IMR-90 (cell line): ENCODE measurements at regions not wholly inside any gene's neighbourhood (a gene's known extent, or its start where the extent isn't known, plus 50 kb on each side); places are given as distances from the start of the nearest gene placed in this dataset.

ENCODE experiments used
- ATAC-seq: fragments of 200-7000 bp; cut with Tn5 transposase; 2 replicates; pipeline ENCODE4 v1.9.1; 2020; ENCODE audit warnings: low read depth, mild to moderate bottlenecking, moderate library complexity
- BruUV-seq: library from RNA; stranded (reverse); fragments of 400-500 nt; replicated peaks from 2 replicates; lab custom pipeline; 2021; lab: Mats Ljungman, UMichigan
- CTCF ChIA-PET: fragments of 300-600 bp; formaldehyde crosslinking; extraction: SDS; loops from one replicate; lab custom pipeline; 2021; ENCODE audit warnings: antibody characterized with exemption; lab: Yijun Ruan, JAX
- POLR2A ChIA-PET: fragments of 300-600 bp; sonication (Branson Sonifier 250); formaldehyde crosslinking; loops from one replicate; lab custom pipeline; 2022; ENCODE audit warnings: antibody characterized with exemption; ENCODE audit not compliant: unreplicated experiment; lab: Charles Lee
- DNase-seq: peaks from one replicate; pipeline ENCODE4 v3.0.0; 2013
- H2AFZ ChIP-seq: replicated peaks from 2 replicates; pipeline ENCODE3; 2013; ENCODE audit warnings: low read length, mild to moderate bottlenecking; ENCODE audit not compliant: poor library complexity
- H2AK5ac ChIP-seq: 2 replicates; pipeline ENCODE4 v1.6.1; 2013; ENCODE audit warnings: low read depth, low read length, inconsistent platforms
- H2AK9ac ChIP-seq: replicated peaks from 2 replicates; pipeline ENCODE3; 2013; ENCODE audit warnings: mild to moderate bottlenecking, low read depth, low read length, moderate library complexity; ENCODE audit not compliant: poor library complexity
- H2BK120ac ChIP-seq: 2 replicates; pipeline ENCODE4 v1.6.1; 2013; ENCODE audit warnings: low read depth, low read length, inconsistent platforms
- H2BK15ac ChIP-seq: 3 replicates; pipeline ENCODE4 v1.6.1; 2013; ENCODE audit warnings: low read depth, low read length, inconsistent platforms
- H2BK20ac ChIP-seq: 2 replicates; pipeline ENCODE4 v1.6.1; 2013; ENCODE audit warnings: low read depth, mild to moderate bottlenecking, inconsistent platforms, low read length, moderate library complexity
- H2BK5ac ChIP-seq: 2 replicates; pipeline ENCODE4 v1.6.1; 2013; ENCODE audit warnings: mild to moderate bottlenecking, low read depth, low read length, inconsistent platforms; ENCODE audit not compliant: poor library complexity, severe bottlenecking
- H3K14ac ChIP-seq: replicated peaks from 2 replicates; pipeline ENCODE4 v1.6.1; 2013; ENCODE audit warnings: low read depth, low read length, inconsistent platforms
- H3K18ac ChIP-seq: 2 replicates; pipeline ENCODE4 v1.6.1; 2013; ENCODE audit warnings: low read depth, low read length, control low read depth
- H3K23ac ChIP-seq: 2 replicates; pipeline ENCODE4 v1.6.1; 2013; ENCODE audit warnings: low read depth, low read length, inconsistent platforms
- H3K27ac ChIP-seq: 2 replicates; pipeline ENCODE4 v1.5.1; 2013; ENCODE audit warnings: mild to moderate bottlenecking, control low read depth, low read length; ENCODE audit not compliant: insufficient read depth
- H3K27me3 ChIP-seq: 2 replicates; pipeline ENCODE4 v1.6.1; 2013; ENCODE audit warnings: low read length; ENCODE audit not compliant: control insufficient read depth, insufficient read depth
- H3K36me3 ChIP-seq: 2 replicates; pipeline ENCODE4 v1.6.1; 2013; ENCODE audit warnings: low read length, mixed read lengths; ENCODE audit not compliant: control insufficient read depth, insufficient read depth
- H3K4ac ChIP-seq: 2 replicates; pipeline ENCODE4 v1.6.1; 2013; ENCODE audit warnings: low read depth, low read length, inconsistent platforms
- H3K4me1 ChIP-seq: 2 replicates; pipeline ENCODE4 v1.6.1; 2013; ENCODE audit warnings: low read length, mixed read lengths; ENCODE audit not compliant: control insufficient read depth, insufficient read depth
- H3K4me2 ChIP-seq: 2 replicates; pipeline ENCODE4 v1.6.1; 2013; ENCODE audit warnings: low read depth, mild to moderate bottlenecking, control low read depth, low read length, moderate library complexity
- H3K4me3 ChIP-seq: 2 replicates; pipeline ENCODE4 v1.5.1; 2013; ENCODE audit warnings: low read depth, mild to moderate bottlenecking, control low read depth, low read length, moderate library complexity; ENCODE audit not compliant: insufficient read depth
- H3K56ac ChIP-seq: 2 replicates; pipeline ENCODE4 v1.6.1; 2013; ENCODE audit warnings: low read length, inconsistent platforms; ENCODE audit not compliant: insufficient read depth; ENCODE audit errors: extremely low read depth
- H3K79me1 ChIP-seq, 2 experiments: 2 replicates each; pipeline ENCODE4 v1.6.1; 2013; ENCODE audit warnings: low read length in 2 of 2, inconsistent platforms in 1 of 2, low read depth in 1 of 2
- H3K9ac ChIP-seq: 2 replicates; pipeline ENCODE4 v1.6.1; 2013; ENCODE audit warnings: low read depth, low read length, control low read depth
- H3K9me1 ChIP-seq: 2 replicates; pipeline ENCODE4 v1.6.1; 2013; ENCODE audit warnings: low read length, inconsistent platforms; ENCODE audit not compliant: insufficient read depth
- H3K9me3 ChIP-seq: 2 replicates; pipeline ENCODE4 v1.6.1; 2013; ENCODE audit warnings: low read length; ENCODE audit not compliant: control insufficient read depth, insufficient read depth
- H4K20me1 ChIP-seq: 2 replicates; pipeline ENCODE4 v1.6.1; 2013; ENCODE audit warnings: low read length, inconsistent platforms; ENCODE audit not compliant: insufficient read depth
- H4K5ac ChIP-seq: 2 replicates; pipeline ENCODE4 v1.6.1; 2013; ENCODE audit warnings: mild to moderate bottlenecking, low read depth, low read length, control low read depth
- H4K8ac ChIP-seq, 2 experiments: 2 replicates each; pipeline ENCODE4 v1.6.1; 2013; ENCODE audit warnings: low read depth in 2 of 2, low read length in 2 of 2, control low read depth in 1 of 2, inconsistent platforms in 1 of 2
- H4K91ac ChIP-seq: 2 replicates; pipeline ENCODE4 v1.6.1; 2013; ENCODE audit warnings: low read depth, low read length, inconsistent platforms; ENCODE audit not compliant: insufficient read depth
- BHLHE40 ChIP-seq: fragments of 150-350 bp; IDR thresholded peaks from 2 replicates; pipeline ENCODE4 v1.6.1; 2016; ENCODE audit warnings: mild to moderate bottlenecking, low read depth, low read length
- CEBPB ChIP-seq: IDR thresholded peaks from 2 replicates; pipeline ENCODE4 v1.6.1; 2012; ENCODE audit warnings: low read depth, low read length, improper control_type of control experiment
- CHD1 ChIP-seq: IDR thresholded peaks from 2 replicates; pipeline ENCODE4 v1.6.1; 2012; ENCODE audit warnings: low read depth, low read length, improper control_type of control experiment
- CTCF ChIP-seq: conservative IDR thresholded peaks from 2 replicates; pipeline ENCODE4 v1.5.1; 2012; ENCODE audit warnings: mild to moderate bottlenecking, low read depth, low read length, improper control_type of control experiment
- ELK1 ChIP-seq: fragments of 150-350 bp; IDR thresholded peaks from 2 replicates; pipeline ENCODE4 v1.6.1; 2016; ENCODE audit warnings: low read depth, mild to moderate bottlenecking, low read length, moderate library complexity, borderline replicate concordance
- FOS ChIP-seq: fragments of 150-350 bp; IDR thresholded peaks from 2 replicates; pipeline ENCODE4 v1.6.1; 2016; ENCODE audit warnings: low read depth, low read length
- MAFK ChIP-seq: IDR thresholded peaks from 2 replicates; pipeline ENCODE4 v1.6.1; 2012; ENCODE audit warnings: low read depth, low read length, improper control_type of control experiment
- MAZ ChIP-seq: IDR thresholded peaks from 2 replicates; pipeline ENCODE4 v1.6.1; 2012; ENCODE audit warnings: low read depth, mild to moderate bottlenecking, low read length, improper control_type of control experiment, moderate library complexity, borderline replicate concordance
- MXI1 ChIP-seq: IDR thresholded peaks from 2 replicates; pipeline ENCODE4 v1.6.1; 2012; ENCODE audit warnings: low read depth, mild to moderate bottlenecking, low read length, moderate library complexity, borderline replicate concordance
- NFE2L2 ChIP-seq: fragments of 150-350 bp; IDR thresholded peaks from 2 replicates; pipeline ENCODE4 v1.6.1; 2016; ENCODE audit warnings: low read depth, mild to moderate bottlenecking, low read length
- POLR2A ChIP-seq: IDR thresholded peaks from 2 replicates; pipeline ENCODE4 v1.6.1; 2012; ENCODE audit warnings: mild to moderate bottlenecking, low read depth, low read length
- RAD21 ChIP-seq: IDR thresholded peaks from 2 replicates; pipeline ENCODE4 v1.6.1; 2012; ENCODE audit warnings: low read length, improper control_type of control experiment
- RCOR1 ChIP-seq: IDR thresholded peaks from 2 replicates; pipeline ENCODE4 v1.6.1; 2012; ENCODE audit warnings: mild to moderate bottlenecking, low read length, improper control_type of control experiment; ENCODE audit not compliant: insufficient replicate concordance
- RFX5 ChIP-seq: IDR thresholded peaks from 2 replicates; pipeline ENCODE4 v1.8.0; 2012; ENCODE audit warnings: low read depth, mild to moderate bottlenecking, low read length, moderate library complexity
- SMC3 ChIP-seq: fragments of 150-350 bp; IDR thresholded peaks from 2 replicates; pipeline ENCODE4 v1.6.1; 2016; ENCODE audit warnings: low read depth, mild to moderate bottlenecking, antibody characterized with exemption, low read length, moderate library complexity
- USF2 ChIP-seq: fragments of 150-350 bp; IDR thresholded peaks from 2 replicates; pipeline ENCODE4 v1.6.1; 2017; ENCODE audit warnings: mild to moderate bottlenecking, antibody characterized with exemption, low read length, low read depth
- WGBS, 2 experiments: methylation state at CpG; one replicate each; pipeline versions ENCODE4 v1.1.5 to v1.1.7; 2013; ENCODE audit warnings: missing lambda C conversion rate in 2 of 2; ENCODE audit not compliant: insufficient read length in 1 of 2; ENCODE audit errors: extremely low coverage in 2 of 2; 5-methylcytosine and 5-hydroxymethylcytosine counted together
- dilution Hi-C: fragments of 300-500 bp; cut with HindIII; formaldehyde crosslinking; loops from one replicate; pipeline ENCODE4 v1.14.3; 2018; ENCODE audit warnings: low sequenced_read_pairs; ENCODE audit not compliant: unreplicated experiment
- in situ Hi-C: fragments of 300-500 bp; cut with MboI; formaldehyde crosslinking; loops from 3 replicates; pipeline ENCODE4 v1.14.3; 2019; ENCODE audit warnings: low sequenced_read_pairs, inconsistent platforms, mixed read lengths
- intact Hi-C: fragments of 100-400 bp; cut with micrococcal nuclease; formaldehyde crosslinking; loops from 2 replicates; pipeline ENCODE4 v1.10.0; 2022

- no peak overlapping the region for H2BK5ac ChIP-seq
- no peak overlapping the region for H2AFZ ChIP-seq
- intact Hi-C loops (no loop called here), dilution Hi-C loops (no loop called here), in situ Hi-C loops (no loop called here)
- H4K20me1 ChIP-seq, result no peaks in the 10 kb centered on the region
- no peak overlapping the region for H4K8ac ChIP-seq
- no TSS peak for BruUV-seq
- no peak overlapping the region for H3K9ac ChIP-seq
- no peak overlapping the region for H2BK15ac ChIP-seq
- DNase-seq (no peak), ATAC-seq (no peak)
- H3K23ac ChIP-seq, result no peak overlapping the region
- H3K27me3 ChIP-seq, result no peaks in the 10 kb centered on the region
- H3K4me3 ChIP-seq, result no peak overlapping the region
- TF ChIP-seq RAD21, result no peak
- TF ChIP-seq MXI1, result no peak
- no peak for TF ChIP-seq USF2
- TF ChIP-seq MAFK, result no peak
- TF ChIP-seq FOS, result no peak
- TF ChIP-seq RCOR1, result no peak
- TF ChIP-seq CEBPB, result no peak
- TF ChIP-seq RFX5, result no peak
- no peak for TF ChIP-seq CTCF
- no peak for TF ChIP-seq NFE2L2
- TF ChIP-seq MAZ, result no peak
- TF ChIP-seq CHD1, result no peak
- no peak for TF ChIP-seq SMC3
- no peak for TF ChIP-seq POLR2A
- TF ChIP-seq BHLHE40, result no peak
- TF ChIP-seq ELK1, result no peak
- no peak overlapping the region for H2AK9ac ChIP-seq
- H3K9me3 ChIP-seq, result peaks cover 48% of the 10 kb centered on the region
- H4K91ac ChIP-seq, result no peak overlapping the region
- peaks cover 2% of the 10 kb centered on the region; the same call in 1 of the 2 replicates for H3K4me1 ChIP-seq
- H4K5ac ChIP-seq, result no peak overlapping the region
- ChIA-PET CTCF (no interaction called here), POLR2A (no interaction called here)
- 83% methylated on average over 3 of the region's 4 CpGs; no CpG with 5 or more reads in 1 of the 2 experiments for WGBS, 2 experiments
- no peak overlapping the region for H3K27ac ChIP-seq
- H3K9me1 ChIP-seq, result no peaks in the 10 kb centered on the region
- no peak overlapping the region for H3K4ac ChIP-seq
- H2BK20ac ChIP-seq, result no peak overlapping the region
- H3K18ac ChIP-seq, result no peak overlapping the region
- H3K14ac ChIP-seq, result no peak overlapping the region
- no peaks in the 10 kb centered on the region for H3K79me1 ChIP-seq
- H3K36me3 ChIP-seq, result no peaks in the 10 kb centered on the region
- no peak overlapping the region for H2AK5ac ChIP-seq
- no peak overlapping the region for H3K56ac ChIP-seq
- no peak overlapping the region for H3K4me2 ChIP-seq
- no peak overlapping the region for H2BK120ac ChIP-seq
Observed at GRCh38 chr6:170027647-170028043, 263.2 kb downstream of the DLL1 start.
